ENCODE measurements at regions not wholly inside any gene's neighbourhood (a gene's known extent, or its start where the extent isn't known, plus 50 kb on each side); places are given as distances from the start of the nearest gene placed in this dataset.

DNA sequence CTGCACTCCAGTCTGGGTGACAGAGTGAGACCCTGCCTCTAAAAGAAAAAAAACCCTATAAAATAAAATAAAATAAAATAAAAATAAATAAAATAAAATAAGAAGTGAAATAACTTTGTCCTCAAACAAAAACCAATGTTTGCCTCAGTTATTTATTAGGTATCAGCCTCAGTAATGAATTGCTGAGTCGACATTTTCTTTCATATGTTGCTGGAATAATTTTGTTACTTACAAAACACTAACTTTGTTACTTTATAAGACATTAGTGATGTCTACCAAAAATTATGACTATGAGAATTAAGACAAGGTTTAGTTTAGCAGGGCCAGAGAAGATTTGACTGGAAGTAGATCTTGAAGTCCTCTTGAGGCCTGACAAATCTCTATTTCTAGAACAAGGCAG is 2074.5 kb upstream of the PCDH20 start:
- TF ChIP-seq CTCF (IDR thresholded peaks at IDR 0.05; ENCODE audit: low read length) (no peak), EZH2phosphoT487 (IDR thresholded peaks at IDR 0.05; ENCODE audit: low read length) (no peak), EZH2 (optimal IDR thresholded peaks at IDR 0.05; ENCODE audit: low read depth, low read length) (no peak)

Measured in MM.1S (cell line).